Mesendoderm (in vitro differentiated cells): ENCODE measurements at regions not wholly inside any gene's neighbourhood (a gene's known extent, or its start where the extent isn't known, plus 50 kb on each side); places are given as distances from the start of the nearest gene placed in this dataset.

Experiments used
- DNase-seq: peaks from one replicate; pipeline ENCODE4 v3.0.0; 2013
- H2AK5ac ChIP-seq: 2 replicates; pipeline ENCODE4 v1.6.1; 2013; ENCODE audit warnings: low read length, inconsistent platforms
- H2BK120ac ChIP-seq: 2 replicates; pipeline ENCODE4 v1.6.1; 2013; ENCODE audit warnings: low read depth, mild to moderate bottlenecking, low read length, moderate library complexity, mixed read lengths
- H2BK15ac ChIP-seq: replicated peaks from 2 replicates; pipeline ENCODE4 v1.6.1; 2013; ENCODE audit warnings: low read depth, mild to moderate bottlenecking, moderate library complexity
- H2BK5ac ChIP-seq: 2 replicates; pipeline ENCODE4 v1.6.1; 2013; ENCODE audit warnings: low read length, inconsistent platforms
- H3K18ac ChIP-seq: 2 replicates; pipeline ENCODE4 v1.6.1; 2013; ENCODE audit warnings: mild to moderate bottlenecking, low read length, mixed read lengths
- H3K23ac ChIP-seq: one replicate; pipeline ENCODE4 v1.6.1; 2013; ENCODE audit warnings: low read length
- H3K27ac ChIP-seq: 2 replicates; pipeline ENCODE4 v1.5.1; 2013; ENCODE audit warnings: low read depth, mild to moderate bottlenecking, inconsistent platforms, low read length, moderate library complexity
- H3K27me3 ChIP-seq: 2 replicates; pipeline ENCODE4 v1.6.1; 2013; ENCODE audit warnings: low read length, control low read depth, mild to moderate bottlenecking, inconsistent platforms; ENCODE audit not compliant: insufficient read depth, poor library complexity
- H3K36me3 ChIP-seq: 2 replicates; pipeline ENCODE4 v1.6.1; 2013; ENCODE audit warnings: low read length, inconsistent platforms; ENCODE audit not compliant: control insufficient read depth, insufficient read depth
- H3K4ac ChIP-seq: one replicate; pipeline ENCODE4 v1.6.1; 2013; ENCODE audit warnings: low read depth, mild to moderate bottlenecking, low read length, moderate library complexity
- H3K4me1 ChIP-seq: 2 replicates; pipeline ENCODE4 v1.6.1; 2013; ENCODE audit warnings: low read depth, low read length, inconsistent platforms; ENCODE audit not compliant: control insufficient read depth
- H3K4me2 ChIP-seq: 2 replicates; pipeline ENCODE4 v1.6.1; 2013; ENCODE audit warnings: low read length
- H3K4me3 ChIP-seq: 2 replicates; pipeline ENCODE4 v1.5.1; 2013; ENCODE audit warnings: mild to moderate bottlenecking, low read length
- H3K56ac ChIP-seq: one replicate; pipeline ENCODE4 v1.6.1; 2013; ENCODE audit warnings: low read length
- H3K79me1 ChIP-seq: 2 replicates; pipeline ENCODE4 v1.6.1; 2013; ENCODE audit warnings: low read length, inconsistent platforms
- H3K79me2 ChIP-seq: 2 replicates; pipeline ENCODE4 v1.6.1; 2013; ENCODE audit warnings: mild to moderate bottlenecking, low read length; ENCODE audit not compliant: control insufficient read depth, insufficient read depth
- H3K9ac ChIP-seq: 2 replicates; pipeline ENCODE4 v1.6.1; 2013; ENCODE audit warnings: low read length, inconsistent platforms
- H4K5ac ChIP-seq: one replicate; pipeline ENCODE4 v1.6.1; 2013; ENCODE audit warnings: low read length
- H4K8ac ChIP-seq: one replicate; pipeline ENCODE4 v1.6.1; 2013; ENCODE audit warnings: low read depth, mild to moderate bottlenecking, control low read depth, low read length, moderate library complexity
- WGBS: extraction: QIAGEN DNeasy Blood & Tissue Kit; methylation state at CpG from one replicate; pipeline ENCODE4 v1.1.7; 2013; ENCODE audit warnings: low lambda C conversion rate, missing lambda C conversion rate; ENCODE audit not compliant: insufficient coverage; ENCODE audit errors: extremely low coverage; 5-methylcytosine and 5-hydroxymethylcytosine counted together

DNA sequence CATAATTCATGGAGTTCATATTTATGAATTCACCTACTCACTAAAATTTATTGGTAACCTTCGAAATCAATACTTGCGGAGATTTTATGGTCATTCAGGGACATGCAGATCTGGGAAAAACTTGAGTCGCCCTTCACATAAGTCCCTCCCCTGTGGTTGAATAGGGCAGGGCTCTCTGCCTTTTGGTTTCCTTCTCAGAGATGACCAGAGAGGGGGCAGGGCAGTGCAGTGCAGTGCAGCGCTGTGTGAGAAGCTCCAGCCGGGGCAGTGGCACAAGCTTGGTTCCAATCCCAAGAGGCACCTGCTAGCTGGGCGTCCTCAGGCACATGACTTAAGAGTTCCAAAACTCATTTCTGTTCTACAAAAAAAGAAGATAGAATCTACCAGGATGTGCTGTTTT, 274.4 kb upstream of the RAB6C start:
- Histone ChIP-seq H3K4ac (no peak overlapping the region), H3K27ac (no peak overlapping the region), H2BK5ac (no peak overlapping the region), H3K4me3 (no peak overlapping the region), H3K9ac (no peak overlapping the region), H3K23ac (no peak overlapping the region), H3K79me2 (no peaks in the 10 kb centered on the region), H4K8ac (no peak overlapping the region), H2BK15ac (no peak overlapping the region), H3K79me1 (no peaks in the 10 kb centered on the region), H3K4me2 (no peak overlapping the region), H2AK5ac (no peak overlapping the region), H4K5ac (no peak overlapping the region), H3K36me3 (no peaks in the 10 kb centered on the region), H3K27me3 (no peaks in the 10 kb centered on the region), H3K56ac (no peak overlapping the region), H3K4me1 (no peaks in the 10 kb centered on the region), H3K18ac (no peak overlapping the region), H2BK120ac (no peak overlapping the region)
- no CpG with 5 or more reads among the region's 6 CpGs for WGBS
- no peak for DNase-seq

DNA sequence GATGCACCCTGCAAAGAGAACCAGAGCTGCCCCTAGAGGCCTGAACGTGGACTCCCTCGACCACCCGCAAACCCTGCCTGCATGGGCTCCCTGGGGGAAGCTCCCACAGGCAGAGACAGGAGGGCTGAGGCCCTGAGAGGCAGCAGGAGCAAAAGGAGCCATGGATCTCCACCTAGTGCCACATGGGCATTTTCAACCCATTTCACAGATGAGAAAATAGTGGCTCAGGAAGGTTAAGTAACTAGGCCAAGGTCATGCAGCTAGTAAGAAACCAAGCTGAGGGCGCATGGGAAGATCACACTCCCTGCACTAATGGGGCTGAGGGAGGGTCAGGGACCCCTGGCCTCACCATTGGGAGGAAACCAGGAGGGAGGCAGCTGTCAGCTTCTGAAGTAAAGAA, 271.7 kb upstream of the RAB6C start:
- Histone ChIP-seq H3K4me2 (no peak overlapping the region), H3K4ac (no peak overlapping the region), H3K56ac (no peak overlapping the region), H4K8ac (no peak overlapping the region), H3K4me1 (no peaks in the 10 kb centered on the region), H3K18ac (no peak overlapping the region), H3K23ac (no peak overlapping the region), H2BK15ac (no peak overlapping the region), H3K79me1 (no peaks in the 10 kb centered on the region), H3K36me3 (no peaks in the 10 kb centered on the region), H3K79me2 (no peaks in the 10 kb centered on the region), H3K9ac (no peak overlapping the region), H3K27me3 (no peaks in the 10 kb centered on the region), H2AK5ac (no peak overlapping the region), H3K4me3 (no peak overlapping the region), H2BK120ac (no peak overlapping the region), H2BK5ac (no peak overlapping the region), H4K5ac (no peak overlapping the region), H3K27ac (no peak overlapping the region)
- no CpG with 5 or more reads among the region's 4 CpGs for WGBS
- no peak for DNase-seq

DNA sequence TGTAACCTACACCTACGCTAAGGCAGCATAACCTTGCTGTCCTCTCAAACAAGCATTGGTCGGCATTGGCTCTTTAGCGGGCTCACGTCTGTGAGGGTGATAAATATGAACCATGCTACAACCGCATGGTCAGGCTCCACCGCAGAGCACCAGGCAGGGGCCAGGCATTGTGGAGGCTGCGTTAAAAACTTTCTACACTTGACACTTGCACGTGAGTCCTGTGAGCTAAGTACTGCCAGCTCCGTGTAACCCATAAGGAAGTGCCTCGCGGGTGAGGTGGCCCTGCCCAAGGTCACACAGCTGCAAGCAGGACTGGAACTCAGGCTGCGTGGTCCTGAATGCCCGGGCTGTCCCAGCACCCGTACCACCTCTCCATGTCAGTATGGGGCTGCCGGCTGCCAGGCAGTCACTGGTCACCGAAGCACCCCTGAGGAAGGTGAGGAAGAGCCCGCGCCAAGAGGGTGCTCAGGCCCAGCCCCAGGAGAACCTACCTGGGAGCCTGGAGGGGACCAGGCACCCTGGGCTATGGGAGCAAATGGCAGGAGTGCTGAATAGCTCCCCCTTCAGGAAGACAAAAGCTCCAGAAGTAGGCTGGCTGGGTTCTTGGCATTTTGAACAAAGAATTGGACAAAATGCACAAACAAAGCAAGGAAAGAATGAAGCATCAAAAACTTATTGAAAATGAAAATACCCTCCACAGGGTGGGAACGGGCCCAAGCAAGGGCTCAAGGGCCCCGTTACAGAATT, 271.1 kb upstream of the RAB6C start:
- no peak overlapping the region for H3K4me2 ChIP-seq
- no peaks in the 10 kb centered on the region for H3K79me1 ChIP-seq
- H3K4me1 ChIP-seq: no peaks in the 10 kb centered on the region
- H3K79me2 ChIP-seq: no peaks in the 10 kb centered on the region
- H3K18ac ChIP-seq: no peak overlapping the region
- no peak overlapping the region for H3K56ac ChIP-seq
- no peak overlapping the region for H3K23ac ChIP-seq
- H2BK5ac ChIP-seq: no peak overlapping the region
- H2BK15ac ChIP-seq: no peak overlapping the region
- no peak overlapping the region for H3K27ac ChIP-seq
- no peak overlapping the region for H4K5ac ChIP-seq
- H4K8ac ChIP-seq: no peak overlapping the region
- no peak for DNase-seq
- no peak overlapping the region for H3K4me3 ChIP-seq
- no peak overlapping the region for H2BK120ac ChIP-seq
- H3K9ac ChIP-seq: no peak overlapping the region
- no CpG with 5 or more reads among the region's 20 CpGs for WGBS
- H3K4ac ChIP-seq: no peak overlapping the region
- no peaks in the 10 kb centered on the region for H3K36me3 ChIP-seq
- H2AK5ac ChIP-seq: no peak overlapping the region
- H3K27me3 ChIP-seq: no peaks in the 10 kb centered on the region

DNA sequence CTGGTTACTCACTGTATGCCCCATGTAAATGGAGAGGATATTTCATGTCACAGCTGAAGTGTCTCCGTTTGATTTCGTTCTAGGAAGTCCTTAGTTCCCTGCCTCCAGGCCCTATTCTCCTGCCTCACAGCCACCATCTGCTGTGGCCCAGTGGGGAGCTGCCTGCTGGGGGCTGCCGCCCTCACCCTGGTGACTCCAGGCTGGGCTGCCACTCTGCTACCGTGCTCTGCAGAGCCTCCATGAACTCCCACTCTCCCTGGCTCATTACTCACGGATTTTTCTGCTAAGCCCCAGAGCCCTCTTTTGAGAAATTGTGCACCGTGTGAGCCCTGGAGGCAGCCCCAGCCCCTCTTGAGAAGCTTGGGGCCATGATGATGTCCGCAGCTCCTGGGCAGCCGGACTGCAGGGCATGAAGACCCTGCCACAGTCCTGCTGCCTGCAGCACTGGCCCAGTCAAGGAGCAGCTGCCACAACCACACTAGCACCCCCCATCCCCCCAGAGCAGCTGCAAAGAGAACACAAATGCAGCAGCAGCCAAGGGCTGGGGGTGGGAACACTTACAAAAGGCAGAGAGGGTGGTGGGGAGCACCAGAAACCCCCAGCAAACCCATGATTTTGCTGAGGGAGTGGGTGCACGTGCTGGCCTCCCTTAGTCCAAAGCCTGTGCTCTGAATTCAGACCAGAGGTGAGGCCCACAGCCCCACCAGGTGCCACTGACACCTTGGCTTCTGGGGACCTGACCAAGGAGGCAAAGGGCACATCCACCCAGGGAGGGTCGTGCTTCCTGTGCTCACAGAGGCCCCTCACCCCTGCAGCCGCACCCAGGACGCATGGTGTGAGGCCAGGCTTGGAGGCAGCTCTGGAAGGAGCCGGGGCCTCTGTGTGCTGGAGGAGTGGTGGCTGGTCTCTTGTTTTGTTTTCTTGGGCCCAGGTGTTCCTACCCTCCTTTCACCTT, 270.2 kb upstream of the RAB6C start:
- DNase-seq: no peak
- Histone ChIP-seq H3K18ac (no peak overlapping the region), H3K4me1 (no peaks in the 10 kb centered on the region), H3K36me3 (no peaks in the 10 kb centered on the region), H2AK5ac (no peak overlapping the region), H3K4ac (no peak overlapping the region), H3K27ac (no peak overlapping the region), H3K79me2 (no peaks in the 10 kb centered on the region), H2BK120ac (no peak overlapping the region), H4K8ac (no peak overlapping the region), H2BK5ac (no peak overlapping the region), H3K56ac (peak overlapping the region; percentile 17), H3K27me3 (no peaks in the 10 kb centered on the region), H3K9ac (no peak overlapping the region), H3K4me2 (no peak overlapping the region), H4K5ac (no peak overlapping the region), H3K79me1 (no peaks in the 10 kb centered on the region), H2BK15ac (no peak overlapping the region), H3K4me3 (no peak overlapping the region), H3K23ac (no peak overlapping the region)
- no CpG with 5 or more reads among the region's 13 CpGs for WGBS

DNA sequence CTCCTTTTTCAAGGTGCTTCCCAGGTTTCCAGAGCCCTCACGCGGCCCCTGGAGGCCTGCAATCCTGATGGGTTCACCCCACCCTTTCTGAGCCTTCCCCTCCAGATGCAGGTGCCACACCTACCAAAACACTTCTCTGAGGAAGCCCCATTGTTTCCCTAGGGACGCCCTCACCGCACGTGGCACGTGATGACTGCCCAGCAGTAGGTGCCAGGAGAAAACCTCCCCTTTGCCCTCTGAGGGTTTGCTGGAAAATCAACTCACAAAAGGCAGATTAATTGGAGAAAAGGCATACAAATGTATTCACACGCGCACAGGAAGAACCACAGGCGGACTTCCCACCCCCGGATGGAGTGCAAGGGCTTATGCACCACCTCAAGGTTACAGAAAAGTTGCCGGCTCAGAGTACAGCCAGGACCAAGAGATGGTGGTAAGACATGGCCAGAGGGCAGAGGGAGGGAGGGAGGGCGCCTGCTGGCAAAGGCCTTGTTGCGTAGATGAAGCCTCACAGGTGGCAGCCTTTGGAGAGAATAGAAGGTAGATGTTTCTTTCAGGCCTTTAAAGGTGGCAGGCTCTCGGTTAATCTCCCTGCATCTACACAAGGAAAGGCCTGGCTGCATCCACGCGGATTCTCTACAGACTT, 269.4 kb upstream of the RAB6C start:
- WGBS: no CpG with 5 or more reads among the region's 16 CpGs
- Histone ChIP-seq H3K4ac (no peak overlapping the region), H3K27me3 (no peaks in the 10 kb centered on the region)

More for the DNA sequence above, 269.4 kb upstream of the RAB6C start:
- no peak overlapping the region for H2BK15ac ChIP-seq
- H3K36me3 ChIP-seq: no peaks in the 10 kb centered on the region
- H3K56ac ChIP-seq: no peak overlapping the region
- H3K4me2 ChIP-seq: no peak overlapping the region
- H3K27ac ChIP-seq: no peak overlapping the region
- H3K9ac ChIP-seq: no peak overlapping the region
- no peak overlapping the region for H2BK120ac ChIP-seq
- no peak overlapping the region for H4K8ac ChIP-seq
- no peak overlapping the region for H4K5ac ChIP-seq
- no peak for DNase-seq
- no peaks in the 10 kb centered on the region for H3K79me2 ChIP-seq
- no peak overlapping the region for H2AK5ac ChIP-seq
- H3K4me3 ChIP-seq: no peak overlapping the region
- no peak overlapping the region for H3K18ac ChIP-seq
- H3K23ac ChIP-seq: no peak overlapping the region
- H3K4me1 ChIP-seq: no peaks in the 10 kb centered on the region
- no peak overlapping the region for H2BK5ac ChIP-seq
- no peaks in the 10 kb centered on the region for H3K79me1 ChIP-seq
